HG03439 (cell line): ENCODE measurements at regions not wholly inside any gene's neighbourhood (a gene's known extent, or its start where the extent isn't known, plus 50 kb on each side); places are given as distances from the start of the nearest gene placed in this dataset.
A peak's percentile ranks its signal among the peaks of the same experiment; 100 is the strongest.

Experiments
- ATAC-seq: cut with Tn5 transposase; IDR thresholded peaks from one replicate; pipeline ENCODE4 v1.9.1; 2021; ENCODE audit warnings: mild to moderate bottlenecking, moderate library complexity; ENCODE audit not compliant: unreplicated experiment

- no peak for ATAC-seq
Observed at GRCh38 chr10:90975096-90975495, 54.2 kb upstream of the ANKRD1 start.

- peak; percentile 58 for ATAC-seq
Observed at GRCh38 chr10:90977162-90977854, 56.4 kb upstream of the ANKRD1 start.

DNA sequence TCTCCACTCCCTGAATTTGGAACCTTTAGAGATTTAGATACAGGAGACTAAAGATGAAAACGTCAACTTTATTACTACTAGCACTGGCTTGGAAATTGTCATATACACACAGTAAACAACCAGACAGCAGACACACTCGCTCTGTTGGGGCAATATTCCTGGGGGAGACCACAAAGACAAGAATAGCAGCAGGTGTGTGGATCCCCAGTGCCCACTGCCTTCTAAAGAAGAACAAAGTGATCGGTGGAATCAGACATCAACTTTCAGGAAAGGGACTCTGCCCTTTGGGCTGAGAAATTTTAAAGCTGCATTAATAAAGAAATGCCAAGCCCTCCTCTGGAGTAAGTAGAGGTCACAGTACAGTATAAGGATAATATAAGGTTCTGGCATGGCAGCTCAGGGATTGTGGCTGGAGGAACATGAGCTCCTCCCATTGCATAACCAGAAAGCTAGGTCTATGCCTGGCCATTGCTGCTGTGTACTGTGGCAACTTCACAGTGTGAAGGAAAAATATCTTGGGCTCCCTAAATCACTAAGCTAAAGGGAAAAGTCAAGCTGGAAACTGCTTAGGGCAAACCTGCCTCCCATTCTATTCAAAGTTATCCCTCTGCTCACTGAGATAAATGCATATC, 57.1 kb upstream of the ANKRD1 start:
- no peak for ATAC-seq

DNA sequence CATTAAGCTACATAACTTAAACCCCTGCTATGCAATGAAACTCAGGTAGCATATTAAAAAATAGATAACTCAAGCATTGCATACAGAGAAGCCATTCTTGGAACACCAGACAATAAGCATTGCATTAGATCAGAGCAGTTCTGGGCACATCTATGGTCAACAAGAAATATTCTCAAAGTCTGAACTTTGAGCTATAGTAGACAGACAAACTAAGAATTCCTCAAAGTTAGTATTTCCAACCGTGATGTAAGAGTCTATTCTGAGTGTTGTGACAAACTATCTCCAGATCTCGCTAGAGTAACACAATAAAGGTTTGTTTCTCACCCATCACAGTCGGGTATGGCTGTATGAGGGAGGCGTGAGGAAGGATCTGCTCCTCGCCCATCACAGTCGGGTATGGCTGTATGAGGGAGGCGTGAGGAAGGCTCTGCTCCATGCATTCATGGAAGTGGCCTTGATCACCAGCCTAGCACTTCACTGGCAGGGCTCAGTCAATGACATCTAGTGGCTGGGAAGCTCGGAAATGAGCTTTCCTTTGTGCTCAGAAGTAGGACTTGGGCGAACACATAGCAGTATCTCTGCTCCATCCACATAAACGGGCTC, 61.6 kb upstream of the ANKRD1 start:
- ATAC-seq, result no peak

GRCh38 chr10:90983914-90984549, 63.1 kb upstream of the ANKRD1 start:
- no peak for ATAC-seq

DNA sequence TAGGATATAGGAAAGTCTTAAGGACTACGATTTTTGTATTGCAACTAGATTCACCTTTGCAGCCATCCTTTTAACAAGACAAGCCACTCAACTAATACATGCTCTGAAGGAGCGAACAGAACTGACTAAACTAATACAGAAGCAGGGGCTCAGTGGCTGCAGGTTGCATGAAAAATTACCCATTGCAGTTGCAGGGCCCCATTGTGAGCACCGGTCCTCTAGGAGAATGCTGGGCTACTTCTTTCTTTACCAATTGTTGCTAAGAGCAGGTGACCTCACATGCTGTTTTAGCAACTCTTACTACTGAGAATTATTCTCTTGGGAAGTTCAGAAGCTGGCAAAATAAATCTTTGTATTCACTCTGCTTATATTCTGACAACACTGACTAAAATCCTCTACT, 64.0 kb upstream of the ANKRD1 start:
- no peak for ATAC-seq

DNA sequence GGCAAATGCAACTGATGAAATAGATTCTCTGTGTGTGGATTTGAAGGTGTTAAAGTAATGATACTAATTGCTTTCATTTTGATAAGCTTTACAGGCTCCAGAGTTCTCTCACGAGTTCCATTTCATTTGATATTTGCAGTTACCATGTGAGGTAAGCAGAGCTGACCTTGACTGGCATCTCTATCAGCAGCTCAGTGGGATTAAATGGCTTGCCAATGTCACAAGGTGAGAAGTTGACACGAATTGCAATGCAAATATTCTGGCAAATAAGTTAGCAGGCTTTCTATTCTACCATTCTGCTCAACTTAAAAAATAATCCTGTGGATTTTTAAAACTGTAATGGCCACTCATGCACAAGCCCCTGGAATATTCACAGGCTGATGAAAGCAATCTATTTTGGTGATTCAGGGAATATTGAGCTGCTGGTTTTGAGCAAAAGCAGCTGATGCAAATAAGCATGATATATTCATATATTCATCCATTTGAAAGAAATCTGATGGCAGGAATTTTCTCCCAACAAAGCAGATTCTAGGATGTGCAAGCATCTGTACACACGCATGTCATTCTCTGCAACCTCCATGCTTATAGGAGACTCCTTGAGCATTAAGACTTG, 64.5 kb upstream of the ANKRD1 start:
- no peak for ATAC-seq

- ATAC-seq, result no peak
Observed at GRCh38 chr10:90986136-90986760, 65.4 kb upstream of the ANKRD1 start.

DNA sequence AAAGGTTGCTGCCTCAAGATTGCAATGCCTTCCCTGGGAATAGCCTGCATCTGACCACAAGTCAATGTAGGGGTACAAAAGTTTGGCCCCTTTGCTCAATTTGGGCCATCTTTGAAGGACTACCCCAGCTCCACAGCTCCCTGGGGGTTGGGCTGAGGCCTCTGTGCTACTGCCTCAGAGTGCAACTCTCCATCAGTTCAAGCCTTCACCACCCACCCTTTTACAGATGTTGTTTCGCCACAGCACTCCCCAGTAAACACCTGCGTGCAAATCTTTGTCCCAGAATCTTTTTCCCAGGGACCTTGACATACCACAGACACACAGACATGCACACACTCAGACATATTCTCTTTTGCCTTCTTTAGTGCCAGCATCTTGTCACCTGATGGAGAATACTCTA, 66.0 kb upstream of the ANKRD1 start:
- no peak for ATAC-seq

GRCh38 chr10:90987383-90987782, 66.5 kb upstream of the ANKRD1 start:
- ATAC-seq, result no peak

DNA sequence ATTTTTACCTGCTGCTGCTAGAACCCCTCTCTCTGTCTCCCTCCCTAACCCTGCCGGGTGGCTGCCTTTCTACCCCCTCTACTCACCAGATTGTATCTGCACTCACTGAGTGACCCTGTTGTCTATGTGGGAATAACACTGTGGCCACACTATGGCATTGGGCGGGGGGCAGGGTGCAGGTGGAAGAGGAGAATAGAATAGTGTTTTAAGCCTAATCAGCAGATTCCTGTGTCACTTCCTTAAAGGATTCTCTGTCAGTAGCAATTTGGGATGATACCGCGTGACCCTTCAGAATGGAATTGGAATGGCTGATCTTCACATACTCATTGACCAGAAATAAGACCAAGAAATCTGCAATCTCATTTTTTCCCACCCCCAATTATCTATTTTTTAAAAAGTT, 67.1 kb upstream of the ANKRD1 start:
- no peak for ATAC-seq

DNA sequence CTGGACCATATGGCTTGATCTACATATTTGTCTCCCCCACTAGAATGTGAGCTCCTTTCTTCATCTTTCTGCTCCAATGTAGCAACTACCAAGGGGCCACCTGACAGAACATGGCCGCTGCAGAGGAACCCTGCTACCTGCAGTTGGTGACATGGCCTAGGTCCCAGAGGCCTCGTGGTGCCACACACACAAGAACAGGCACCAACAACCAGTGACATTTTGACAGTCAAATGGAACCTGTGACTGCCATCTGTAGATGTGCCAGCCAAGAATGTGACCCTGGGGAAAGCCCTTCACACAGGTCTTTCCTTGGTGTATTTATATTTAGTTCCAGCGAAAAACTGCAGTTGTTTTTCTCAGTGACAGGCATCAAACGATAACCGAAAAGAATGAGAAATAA, 67.9 kb upstream of the ANKRD1 start:
- ATAC-seq, result no peak

GRCh38 chr10:90989378-90989777, 68.5 kb upstream of the ANKRD1 start:
- no peak for ATAC-seq

- no peak for ATAC-seq
Observed at GRCh38 chr10:90992462-90992861, 71.6 kb upstream of the ANKRD1 start.

DNA sequence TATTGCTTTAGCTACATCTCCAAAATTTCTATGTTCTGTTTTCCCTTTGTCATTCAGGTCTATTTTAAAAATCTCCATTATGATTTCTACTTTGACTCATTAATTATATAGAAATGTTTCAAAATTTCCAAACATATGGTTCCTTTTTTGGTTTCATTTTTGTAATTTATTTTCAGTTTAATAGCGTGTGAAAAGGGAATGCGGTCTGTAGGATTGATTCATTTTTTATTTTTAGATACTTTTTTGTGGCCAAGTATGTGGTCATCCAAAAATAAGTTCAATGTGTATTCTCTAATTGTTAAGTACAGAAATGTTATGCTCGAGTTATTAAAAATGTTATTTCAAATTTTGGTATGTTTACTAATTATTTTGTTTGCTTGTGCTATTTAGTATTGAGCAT, 72.5 kb upstream of the ANKRD1 start:
- no peak for ATAC-seq

DNA sequence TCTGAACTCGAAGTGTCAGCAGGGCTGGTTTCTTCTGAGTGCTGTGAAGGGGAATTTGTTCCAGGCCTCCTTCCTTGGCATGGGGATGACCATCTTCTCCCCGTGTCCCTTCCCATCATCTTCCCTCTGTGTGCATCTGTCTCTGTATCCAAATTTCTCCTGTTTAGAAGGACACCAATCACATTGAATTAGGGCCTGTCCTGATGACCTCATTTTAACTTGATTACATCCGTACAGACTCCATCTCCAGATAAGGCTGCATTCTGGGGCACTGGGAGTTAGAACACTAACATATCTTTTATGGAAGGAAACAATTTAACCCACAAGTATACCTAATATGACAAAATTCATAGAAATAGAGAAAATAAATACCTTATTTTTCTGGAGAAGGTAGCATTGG, 76.8 kb upstream of the ANKRD1 start:
- ATAC-seq, result no peak

GRCh38 chr10:90998733-90999511, 78.0 kb upstream of the ANKRD1 start:
- no peak for ATAC-seq

GRCh38 chr10:90999512-91000172, 78.8 kb upstream of the ANKRD1 start:
- no peak for ATAC-seq

DNA sequence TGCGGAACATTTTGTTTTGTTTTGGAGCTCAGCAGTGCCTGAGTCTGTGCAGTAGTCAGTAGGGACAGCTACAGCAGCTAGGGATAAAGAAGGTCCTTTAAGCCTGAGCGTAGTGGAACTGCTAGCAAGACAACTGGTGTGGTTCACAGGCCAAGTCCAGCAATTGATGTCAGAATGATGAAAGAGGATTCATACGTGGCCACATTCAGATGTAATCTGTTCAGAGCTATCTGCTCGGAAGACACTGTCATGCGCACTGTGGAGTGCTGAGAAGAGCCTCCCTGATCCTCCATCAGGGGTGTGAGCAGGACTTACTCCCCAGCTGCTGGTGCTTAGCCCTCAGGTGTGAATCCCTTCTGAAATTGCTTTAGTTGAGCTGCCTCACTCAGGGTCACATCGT, 79.6 kb upstream of the ANKRD1 start:
- no peak for ATAC-seq

DNA sequence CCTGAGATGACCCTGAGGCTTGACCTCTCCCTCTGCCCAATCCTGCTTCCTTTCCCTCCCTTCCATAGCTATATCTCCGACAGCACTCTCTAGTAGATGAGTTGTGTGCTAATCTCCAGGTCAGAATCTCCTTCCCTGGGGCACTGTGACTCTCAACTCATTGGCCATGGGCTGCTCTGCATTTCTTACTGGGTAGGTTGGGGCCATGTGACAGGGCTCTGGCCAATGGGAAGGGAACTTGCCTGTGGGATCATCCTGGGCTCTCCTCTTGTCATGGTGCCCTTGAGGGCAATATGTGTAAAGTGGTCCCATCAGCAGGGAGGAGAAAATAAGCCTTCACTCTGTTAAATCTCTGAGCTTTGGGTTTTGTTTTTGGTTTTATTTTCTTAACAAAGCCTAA, 80.1 kb upstream of the ANKRD1 start:
- no peak for ATAC-seq
